Endothelial cell of hepatic sinusoid (primary cell): ENCODE measurements at regions not wholly inside any gene's neighbourhood (a gene's known extent, or its start where the extent isn't known, plus 50 kb on each side); places are given as distances from the start of the nearest gene placed in this dataset.
"Not testable (repeated sequence)": the region's sequence is repeated elsewhere in the genome, so short reads cannot be mapped to it uniquely, and the experiment has no call there.

ENCODE experiments used
- in situ Hi-C: cut with HindIII; loops from 2 replicates; pipeline ENCODE4 v1.10.0; 2017; ENCODE audit warnings: low sequenced_read_pairs

GRCh38 chr3:164752812-164753211 is 325.5 kb downstream of the SI start:
- in situ Hi-C loops, result no loop called here

- in situ Hi-C loops, result no loop called here
Measured at GRCh38 chr3:164748626-164749025, 329.7 kb downstream of the SI start.

- in situ Hi-C loops, result no loop called here
Measured at GRCh38 chr3:164741869-164742268, 336.4 kb downstream of the SI start.

- in situ Hi-C loops, result no loop called here
Measured at GRCh38 chr3:164737174-164737573, 341.1 kb downstream of the SI start.

- in situ Hi-C loops, result no loop called here
Measured at GRCh38 chr3:164732166-164732565, 346.1 kb downstream of the SI start.

GRCh38 chr3:164730815-164731360 is 347.4 kb downstream of the SI start:
- in situ Hi-C loops, result no loop called here

- in situ Hi-C loops, result no loop called here
Measured at GRCh38 chr3:164723396-164723795, 354.9 kb downstream of the SI start.

GRCh38 chr3:164702808-164703207 is 375.5 kb downstream of the SI start:
- in situ Hi-C loops, result not testable (repeated sequence)

- in situ Hi-C loops, result no loop called here
Measured at GRCh38 chr3:164687902-164688301, 390.4 kb downstream of the SI start.

GRCh38 chr3:164687211-164687610 is 391.1 kb downstream of the SI start:
- in situ Hi-C loops, result no loop called here

GRCh38 chr3:164683489-164683888 is 394.8 kb downstream of the SI start:
- in situ Hi-C loops, result no loop called here

- in situ Hi-C loops, result no loop called here
Measured at GRCh38 chr3:164679245-164679644, 399.1 kb downstream of the SI start.

- in situ Hi-C loops, result no loop called here
Measured at GRCh38 chr3:164677317-164677716, 401.0 kb downstream of the SI start.

- in situ Hi-C loops, result loop anchor here (5.0 kb wide), 1 partner anchor 56 kb away; no protein-coding TSS in a partner anchor
Measured at GRCh38 chr3:164673738-164674137, 404.6 kb downstream of the SI start.

- in situ Hi-C loops, result no loop called here
Measured at GRCh38 chr3:164658125-164658524, 420.2 kb downstream of the SI start.

GRCh38 chr3:164657631-164658030 is 420.7 kb downstream of the SI start:
- in situ Hi-C loops, result no loop called here

GRCh38 chr3:164655462-164655861 is 422.8 kb downstream of the SI start:
- in situ Hi-C loops, result no loop called here

GRCh38 chr3:164641071-164641470 is 437.2 kb downstream of the SI start:
- in situ Hi-C loops, result no loop called here

GRCh38 chr3:164640591-164640990 is 437.7 kb downstream of the SI start:
- in situ Hi-C loops, result no loop called here

- in situ Hi-C loops, result no loop called here
Measured at GRCh38 chr3:164620956-164621355, 457.3 kb downstream of the SI start.

- in situ Hi-C loops, result no loop called here
Measured at GRCh38 chr3:164620423-164620822, 457.9 kb downstream of the SI start.

- in situ Hi-C loops, result no loop called here
Measured at GRCh38 chr3:164612751-164613150, 465.5 kb downstream of the SI start.

GRCh38 chr3:164608554-164609276 is 469.6 kb downstream of the SI start:
- in situ Hi-C loops, result no loop called here
